GM12878 (cell line): ENCODE measurements at regions not wholly inside any gene's neighbourhood (a gene's known extent, or its start where the extent isn't known, plus 50 kb on each side); places are given as distances from the start of the nearest gene placed in this dataset.

ENCODE experiments used
- ATAC-seq: fragments of 200-7000 bp; cut with Tn5 transposase; 3 replicates; pipeline ENCODE4 v1.9.1; 2020; ENCODE audit warnings: mild to moderate bottlenecking, moderate library complexity
- BruUV-seq: library from RNA; stranded (reverse); fragments of 400-500 nt; replicated peaks from 2 replicates; lab custom pipeline; 2021; lab: Mats Ljungman, UMichigan
- CTCF ChIA-PET: fragments of 300-600 bp; sonication (Branson Sonifier 250); formaldehyde crosslinking; extraction: SDS; loops from one replicate; lab custom pipeline; 2021; ENCODE audit warnings: inconsistent platforms; lab: Yijun Ruan, JAX
- POLR2A ChIA-PET: fragments of 350-600 bp; formaldehyde crosslinking; extraction: SDS; loops from one replicate; lab custom pipeline; 2021; ENCODE audit warnings: inconsistent platforms; lab: Charles Lee
- RAD21 ChIA-PET: fragments of 300-600 bp; sonication (Branson Sonifier 250); formaldehyde crosslinking; loops from one replicate; lab custom pipeline; 2023; ENCODE audit warnings: antibody characterized with exemption; ENCODE audit not compliant: unreplicated experiment; lab: Charles Lee
- SMC1A ChIA-PET: fragments of 300-600 bp; sonication (Branson Sonifier 250); formaldehyde crosslinking; loops from one replicate; lab custom pipeline; 2023; ENCODE audit not compliant: unreplicated experiment, uncharacterized antibody; lab: Charles Lee
- DNase-seq: peaks from one replicate; pipeline ENCODE4 v3.0.0-alpha.2; 2011; ENCODE audit warnings: low read depth, low spot score
- FAIRE-seq: peaks from 3 replicates; lab custom pipeline; 2011; peaks lifted over from hg19 to GRCh38; lab: Jason Lieb, UNC
- H2AFZ ChIP-seq: 2 replicates; pipeline ENCODE4 v1.6.0; 2011; ENCODE audit warnings: low read depth, low read length, control low read depth; ENCODE audit not compliant: control insufficient read depth
- H3K27ac ChIP-seq: 2 replicates; pipeline ENCODE4 v1.5.1; 2011; ENCODE audit warnings: control low read depth; ENCODE audit not compliant: control insufficient read depth, insufficient read depth
- H3K27me3 ChIP-seq, 2 experiments: replicated peaks in 1 of 2; 2 replicates each; pipeline versions ENCODE4 v1.6.0 to v1.6.1; 2011; ENCODE audit warnings: low read length in 1 of 2; ENCODE audit not compliant: control insufficient read depth in 2 of 2, insufficient read depth in 2 of 2
- H3K36me3 ChIP-seq, 2 experiments: 2 replicates each; pipeline ENCODE4 v1.5.1; 2011; ENCODE audit warnings: low read length in 1 of 2; ENCODE audit not compliant: control insufficient read depth in 2 of 2, insufficient read depth in 2 of 2
- H3K4me1 ChIP-seq: 2 replicates; pipeline ENCODE4 v1.6.1; 2011; ENCODE audit warnings: mild to moderate bottlenecking, low read length, moderate library complexity, mixed read lengths; ENCODE audit not compliant: control insufficient read depth, insufficient read depth
- H3K4me2 ChIP-seq: 2 replicates; pipeline ENCODE4 v1.6.0; 2011; ENCODE audit warnings: control low read depth; ENCODE audit not compliant: control insufficient read depth, insufficient read depth
- H3K4me3 ChIP-seq: fragments of 200-600 bp; sonication (generic); 2 replicates; pipeline ENCODE4 v1.5.1; 2016
- H3K79me2 ChIP-seq: 2 replicates; pipeline ENCODE4 v1.6.0; 2011; ENCODE audit warnings: low read length; ENCODE audit not compliant: control insufficient read depth, insufficient read depth
- H3K9ac ChIP-seq: 2 replicates; pipeline ENCODE4 v1.8.0; 2011; ENCODE audit warnings: low read length, control low read depth, mixed read lengths; ENCODE audit not compliant: control insufficient read depth, insufficient read depth
- H3K9me3 ChIP-seq: replicated peaks from 3 replicates; pipeline ENCODE4 v1.5.1; 2011; ENCODE audit warnings: mild to moderate bottlenecking, low read length; ENCODE audit not compliant: control insufficient read depth, insufficient read depth
- H4K20me1 ChIP-seq: 2 replicates; pipeline ENCODE4 v1.6.0; 2011; ENCODE audit not compliant: control insufficient read depth, insufficient read depth
- ATF3 ChIP-seq: IDR thresholded peaks from 2 replicates; pipeline ENCODE4 v1.6.1; 2011; ENCODE audit warnings: low read depth, mild to moderate bottlenecking, low read length, moderate library complexity, borderline replicate concordance; ENCODE audit errors: extremely low read depth
- BRCA1 ChIP-seq: IDR thresholded peaks from 2 replicates; pipeline ENCODE4 v1.6.1; 2011; ENCODE audit warnings: low read depth, low read length, improper control_type of control experiment
- CBX5 ChIP-seq: sonication (generic); IDR thresholded peaks from 2 replicates; pipeline ENCODE4 v1.6.1; 2016; ENCODE audit warnings: low read depth, moderate library complexity, mild to moderate bottlenecking, inconsistent platforms
- CREB1 ChIP-seq: IDR thresholded peaks from 2 replicates; pipeline ENCODE4 v1.6.1; 2012; ENCODE audit warnings: low read depth, mild to moderate bottlenecking, inconsistent platforms
- E2F4 ChIP-seq: IDR thresholded peaks from 2 replicates; pipeline ENCODE4 v1.6.1; 2012; ENCODE audit warnings: low read depth, low read length, improper control_type of control experiment
- EP300 ChIP-seq, 2 experiments: fragments of 150-350 bp in 1 of 2; IDR thresholded peaks; 2 replicates each; pipeline ENCODE4 v1.6.1; 2011 to 2012; ENCODE audit warnings: low read depth in 2 of 2, low read length in 2 of 2, borderline replicate concordance in 1 of 2, improper control_type of control experiment in 1 of 2, inconsistent platforms in 1 of 2; ENCODE audit not compliant: control insufficient read depth in 1 of 2
- FOXK2 ChIP-seq: fragments of 450-650 bp; IDR thresholded peaks from 2 replicates; pipeline ENCODE4 v1.6.1; 2017; ENCODE audit warnings: mild to moderate bottlenecking, moderate library complexity
- GATAD2B ChIP-seq: fragments of 450-650 bp; conservative IDR thresholded peaks from 2 replicates; pipeline ENCODE4 v1.6.1; 2017; ENCODE audit warnings: low read depth, mild to moderate bottlenecking, moderate library complexity
- JUND ChIP-seq: IDR thresholded peaks from 2 replicates; pipeline ENCODE4 v1.6.1; 2012; ENCODE audit warnings: low read depth, mild to moderate bottlenecking, low read length, improper control_type of control experiment, moderate library complexity
- MEF2A ChIP-seq: IDR thresholded peaks from 2 replicates; pipeline ENCODE4 v1.6.1; 2011; ENCODE audit warnings: low read depth, mild to moderate bottlenecking, low read length, moderate library complexity; ENCODE audit not compliant: insufficient read depth
- NFYB ChIP-seq: IDR thresholded peaks from 2 replicates; pipeline ENCODE4 v1.6.1; 2011; ENCODE audit warnings: low read depth, mild to moderate bottlenecking, low read length, improper control_type of control experiment, moderate library complexity; ENCODE audit not compliant: insufficient read depth
- NR2F1 ChIP-seq: fragments of 450-650 bp; conservative IDR thresholded peaks from 2 replicates; pipeline ENCODE4 v1.6.1; 2017; ENCODE audit warnings: mild to moderate bottlenecking
- NRF1 ChIP-seq: conservative IDR thresholded peaks from 2 replicates; pipeline ENCODE4 v1.6.1; 2011; ENCODE audit warnings: mild to moderate bottlenecking, low read depth, low read length, improper control_type of control experiment
- POLR2A ChIP-seq: IDR thresholded peaks from 2 replicates; pipeline ENCODE4 v1.6.1; 2011; ENCODE audit warnings: low read depth, mild to moderate bottlenecking, low read length
- SPI1 ChIP-seq: IDR thresholded peaks from 2 replicates; pipeline ENCODE4 v1.6.1; 2011; ENCODE audit warnings: low read depth, mild to moderate bottlenecking, low read length, moderate library complexity, borderline replicate concordance; ENCODE audit not compliant: insufficient read depth
- SREBF1 ChIP-seq: IDR thresholded peaks from 2 replicates; pipeline ENCODE4 v1.6.1; 2012; ENCODE audit warnings: mild to moderate bottlenecking, low read length
- ZNF207 ChIP-seq: fragments of 450-650 bp; IDR thresholded peaks from 2 replicates; pipeline ENCODE4 v1.6.1; 2014; ENCODE audit warnings: antibody characterized with exemption, mild to moderate bottlenecking, borderline replicate concordance
- ZNF274 ChIP-seq: IDR thresholded peaks from one replicate; pipeline ENCODE4 v1.8.0; 2011; ENCODE audit not compliant: insufficient read length, insufficient read depth
- WGBS: methylation state at CpG from one replicate; pipeline ENCODE4 v1.1.6; 2016; ENCODE audit warnings: low lambda C conversion rate; ENCODE audit not compliant: insufficient replicate concordance, insufficient coverage; ENCODE audit errors: missing lambda C conversion rate; 5-methylcytosine and 5-hydroxymethylcytosine counted together
- in situ Hi-C: fragments of 300-500 bp; cut with MboI; formaldehyde crosslinking; loops from 9 replicates; pipeline ENCODE4 v1.14.3; 2018; ENCODE audit warnings: mixed read lengths
- intact Hi-C: fragments of 100-400 bp; cut with micrococcal nuclease; formaldehyde crosslinking; loops from one replicate; pipeline ENCODE4 v1.14.2; 2022; ENCODE audit not compliant: unreplicated experiment
- TF ChIP-seq, protein P1 (sequence below): IDR thresholded peaks from 2 replicates; pipeline ENCODE4 v1.6.1; 2012; ENCODE audit warnings: mild to moderate bottlenecking, low read depth, low read length

GRCh38 chr1:228936881-228937280 is 201.6 kb downstream of the RHOU start:
- ChIA-PET POLR2A (no interaction called here), CTCF (no interaction called here), SMC1A (no interaction called here), RAD21 (no interaction called here)
- Histone ChIP-seq H3K4me3 (no peak overlapping the region), H3K36me3 (no peaks in the 10 kb centered on the region), H3K79me2 (no peaks in the 10 kb centered on the region), H3K9ac (no peak overlapping the region), H3K9me3 (no peaks in the 10 kb centered on the region), H4K20me1 (no peaks in the 10 kb centered on the region), H3K4me2 (no peak overlapping the region), H3K27ac (no peak overlapping the region), H3K27me3 (no peaks in the 10 kb centered on the region; a peak in 2 of 4 replicates), H2AFZ (no peak overlapping the region), H3K4me1 (no peaks in the 10 kb centered on the region)
- 11% methylated on average over 6 of the region's 6 CpGs for WGBS
- in situ Hi-C loops (no loop called here), intact Hi-C loops (no loop called here)
- DNase-seq (no peak), FAIRE-seq (no peak), ATAC-seq (no peak)
- BruUV-seq: no TSS peak
- TF ChIP-seq NRF1 (no peak), SREBF1 (no peak), JUND (no peak), ATF3 (no peak), NFYB (no peak), MEF2A (no peak), POLR2A (no peak), NR2F1 (no peak), E2F4 (no peak), EP300 (IDR thresholded peaks at IDR 0.05; ENCODE audit: borderline replicate concordance in 1 of 2, control insufficient read depth in 1 of 2, low read depth in 2 of 2, low read length in 2 of 2) (no peak), SPI1 (no peak), BRCA1 (no peak), ZNF274 (no peak), GATAD2B (no peak), ZNF207 (no peak), CBX5 (no peak), CREB1 (no peak), FOXK2 (no peak)
- TF ChIP-seq, protein P1, sequence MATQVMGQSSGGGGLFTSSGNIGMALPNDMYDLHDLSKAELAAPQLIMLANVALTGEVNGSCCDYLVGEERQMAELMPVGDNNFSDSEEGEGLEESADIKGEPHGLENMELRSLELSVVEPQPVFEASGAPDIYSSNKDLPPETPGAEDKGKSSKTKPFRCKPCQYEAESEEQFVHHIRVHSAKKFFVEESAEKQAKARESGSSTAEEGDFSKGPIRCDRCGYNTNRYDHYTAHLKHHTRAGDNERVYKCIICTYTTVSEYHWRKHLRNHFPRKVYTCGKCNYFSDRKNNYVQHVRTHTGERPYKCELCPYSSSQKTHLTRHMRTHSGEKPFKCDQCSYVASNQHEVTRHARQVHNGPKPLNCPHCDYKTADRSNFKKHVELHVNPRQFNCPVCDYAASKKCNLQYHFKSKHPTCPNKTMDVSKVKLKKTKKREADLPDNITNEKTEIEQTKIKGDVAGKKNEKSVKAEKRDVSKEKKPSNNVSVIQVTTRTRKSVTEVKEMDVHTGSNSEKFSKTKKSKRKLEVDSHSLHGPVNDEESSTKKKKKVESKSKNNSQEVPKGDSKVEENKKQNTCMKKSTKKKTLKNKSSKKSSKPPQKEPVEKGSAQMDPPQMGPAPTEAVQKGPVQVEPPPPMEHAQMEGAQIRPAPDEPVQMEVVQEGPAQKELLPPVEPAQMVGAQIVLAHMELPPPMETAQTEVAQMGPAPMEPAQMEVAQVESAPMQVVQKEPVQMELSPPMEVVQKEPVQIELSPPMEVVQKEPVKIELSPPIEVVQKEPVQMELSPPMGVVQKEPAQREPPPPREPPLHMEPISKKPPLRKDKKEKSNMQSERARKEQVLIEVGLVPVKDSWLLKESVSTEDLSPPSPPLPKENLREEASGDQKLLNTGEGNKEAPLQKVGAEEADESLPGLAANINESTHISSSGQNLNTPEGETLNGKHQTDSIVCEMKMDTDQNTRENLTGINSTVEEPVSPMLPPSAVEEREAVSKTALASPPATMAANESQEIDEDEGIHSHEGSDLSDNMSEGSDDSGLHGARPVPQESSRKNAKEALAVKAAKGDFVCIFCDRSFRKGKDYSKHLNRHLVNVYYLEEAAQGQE: no peak
